ENCODE measurements at regions not wholly inside any gene's neighbourhood (a gene's known extent, or its start where the extent isn't known, plus 50 kb on each side); places are given as distances from the start of the nearest gene placed in this dataset.
A peak's percentile ranks its signal among the peaks of the same experiment; 100 is the strongest.

GRCh38 chr12:119938049-119938667 is 50.9 kb upstream of the BICDL1 start:
- no peaks in the 10 kb centered on the region for H3K36me3 ChIP-seq (ENCODE audit: control insufficient read depth, low read length)
- no peaks in the 10 kb centered on the region for H3K9me2 ChIP-seq (replicated peaks; ENCODE audit: control insufficient read depth, low read length)
- H3K4me2 ChIP-seq (ENCODE audit: low read length), result no peak overlapping the region
- no peaks in the 10 kb centered on the region for H3K4me1 ChIP-seq (ENCODE audit: control insufficient read depth, low read length)
- no peaks in the 10 kb centered on the region for H3F3A ChIP-seq (ENCODE audit: control insufficient read depth, insufficient read depth)
- H3K27ac ChIP-seq (ENCODE audit: low read depth, low read length), result no peak overlapping the region
- H3K4me3 ChIP-seq (ENCODE audit: low read length), result no peak overlapping the region
- TF ChIP-seq CTCF (IDR thresholded peaks at IDR 0.05; ENCODE audit: low read depth, low read length, poor library complexity, severe bottlenecking) (peak; percentile 79), EZH2phosphoT487 (IDR thresholded peaks at IDR 0.05; ENCODE audit: borderline replicate concordance, low read length) (no peak)
- H3K79me2 ChIP-seq (ENCODE audit: control insufficient read depth, low read length), result no peaks in the 10 kb centered on the region
- H4K20me1 ChIP-seq (ENCODE audit: control insufficient read depth, insufficient read depth, low read depth, low read length), result no peaks in the 10 kb centered on the region
- H3K27me3 ChIP-seq (ENCODE audit: control insufficient read depth, low read length), result peaks cover 2% of the 10 kb centered on the region; the same call in 1 of the 2 replicates
- no peaks in the 10 kb centered on the region for H3K9me3 ChIP-seq (ENCODE audit: control insufficient read depth, insufficient read depth, low read length)

Data from DOHH2 (cell line).